Astrocyte (in vitro differentiated cells and primary cell): ENCODE measurements at regions not wholly inside any gene's neighbourhood (a gene's known extent, or its start where the extent isn't known, plus 50 kb on each side); places are given as distances from the start of the nearest gene placed in this dataset.

Experiments
- EZH2 ChIP-seq: IDR thresholded peaks from 2 replicates; pipeline ENCODE4 v1.6.1; 2012; ENCODE audit warnings: mild to moderate bottlenecking, low read length, inconsistent platforms; ENCODE audit not compliant: insufficient read depth
- TF ChIP-seq, protein P1 (sequence below): IDR thresholded peaks from 2 replicates; pipeline ENCODE4 v1.5.1; 2011; ENCODE audit warnings: low read depth, mild to moderate bottlenecking, inconsistent platforms, low read length, moderate library complexity; ENCODE audit not compliant: insufficient read depth

- TF ChIP-seq, protein P1, sequence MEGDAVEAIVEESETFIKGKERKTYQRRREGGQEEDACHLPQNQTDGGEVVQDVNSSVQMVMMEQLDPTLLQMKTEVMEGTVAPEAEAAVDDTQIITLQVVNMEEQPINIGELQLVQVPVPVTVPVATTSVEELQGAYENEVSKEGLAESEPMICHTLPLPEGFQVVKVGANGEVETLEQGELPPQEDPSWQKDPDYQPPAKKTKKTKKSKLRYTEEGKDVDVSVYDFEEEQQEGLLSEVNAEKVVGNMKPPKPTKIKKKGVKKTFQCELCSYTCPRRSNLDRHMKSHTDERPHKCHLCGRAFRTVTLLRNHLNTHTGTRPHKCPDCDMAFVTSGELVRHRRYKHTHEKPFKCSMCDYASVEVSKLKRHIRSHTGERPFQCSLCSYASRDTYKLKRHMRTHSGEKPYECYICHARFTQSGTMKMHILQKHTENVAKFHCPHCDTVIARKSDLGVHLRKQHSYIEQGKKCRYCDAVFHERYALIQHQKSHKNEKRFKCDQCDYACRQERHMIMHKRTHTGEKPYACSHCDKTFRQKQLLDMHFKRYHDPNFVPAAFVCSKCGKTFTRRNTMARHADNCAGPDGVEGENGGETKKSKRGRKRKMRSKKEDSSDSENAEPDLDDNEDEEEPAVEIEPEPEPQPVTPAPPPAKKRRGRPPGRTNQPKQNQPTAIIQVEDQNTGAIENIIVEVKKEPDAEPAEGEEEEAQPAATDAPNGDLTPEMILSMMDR, result no peak
- TF ChIP-seq EZH2, result no peak
Observed at GRCh38 chr15:77815015-77815414, 182.3 kb upstream of the LINGO1 start.
